ENCODE measurements at regions not wholly inside any gene's neighbourhood (a gene's known extent, or its start where the extent isn't known, plus 50 kb on each side); places are given as distances from the start of the nearest gene placed in this dataset.
A peak's percentile ranks its signal among the peaks of the same experiment; 100 is the strongest.

- intact Hi-C loops (cut with DNase I) = no loop called here
- H3K4me3 ChIP-seq (ENCODE audit: low read length in 3 of 3) = no peak overlapping the region
- no peaks in the 10 kb centered on the region for H3K36me3 ChIP-seq (ENCODE audit: control insufficient read depth in 2 of 3, insufficient read depth in 3 of 3, low read length in 3 of 3)
- no peak overlapping the region for H3K9ac ChIP-seq (ENCODE audit: low read length in 3 of 3)
- FAIRE-seq (no peak), DNase-seq (peak in 4 of 5 donors; percentile 37 to 75 (median 68))
- no peak for TF ChIP-seq CTCF (IDR thresholded peaks at IDR 0.05; ENCODE audit: borderline replicate concordance, extremely low read depth, insufficient read depth)
- H3K9me3 ChIP-seq (ENCODE audit: control insufficient read depth in 2 of 3, insufficient read depth in 1 of 3, low read length in 3 of 3) = no peaks in the 10 kb centered on the region
- H3K4me1 ChIP-seq (ENCODE audit: control insufficient read depth in 2 of 3, insufficient read depth in 2 of 3, low read depth in 1 of 3, low read length in 3 of 3) = peaks cover 0 to 7% (median 0%) of the 10 kb centered on the region in 3 donors
- H3K27ac ChIP-seq (ENCODE audit: low read depth in 2 of 2, low read length in 2 of 2) = no peak overlapping the region
- H3K27me3 ChIP-seq (ENCODE audit: control insufficient read depth, insufficient read depth, low read length) = no peaks in the 10 kb centered on the region
Measured at GRCh38 chr1:213724640-213725536, 262.9 kb upstream of the PROX1 start.

GRCh38 chr1:213727853-213728592, 259.8 kb upstream of the PROX1 start:
- Histone ChIP-seq H3K4me3 (ENCODE audit: low read length in 3 of 3) (no peak overlapping the region), H3K27me3 (ENCODE audit: control insufficient read depth, insufficient read depth, low read length) (no peaks in the 10 kb centered on the region), H3K27ac (ENCODE audit: low read depth in 2 of 2, low read length in 2 of 2) (no peak overlapping the region), H3K36me3 (ENCODE audit: control insufficient read depth in 2 of 3, insufficient read depth in 3 of 3, low read length in 3 of 3) (no peaks in the 10 kb centered on the region), H3K4me1 (ENCODE audit: control insufficient read depth in 2 of 3, insufficient read depth in 2 of 3, low read depth in 1 of 3, low read length in 3 of 3) (peaks cover 0 to 7% (median 0%) of the 10 kb centered on the region in 3 donors), H3K9me3 (ENCODE audit: control insufficient read depth in 2 of 3, insufficient read depth in 1 of 3, low read length in 3 of 3) (no peaks in the 10 kb centered on the region), H3K9ac (ENCODE audit: low read length in 3 of 3) (no peak overlapping the region)
- no peak for TF ChIP-seq CTCF (IDR thresholded peaks at IDR 0.05; ENCODE audit: borderline replicate concordance, extremely low read depth, insufficient read depth)
- DNase-seq (no peak), FAIRE-seq (no peak)
- intact Hi-C loops (cut with DNase I) = no loop called here

GRCh38 chr1:213728593-213729536, 258.9 kb upstream of the PROX1 start:
- no peak for TF ChIP-seq CTCF (IDR thresholded peaks at IDR 0.05; ENCODE audit: borderline replicate concordance, extremely low read depth, insufficient read depth)
- Histone ChIP-seq H3K4me1 (ENCODE audit: control insufficient read depth in 2 of 3, insufficient read depth in 2 of 3, low read depth in 1 of 3, low read length in 3 of 3) (peaks cover 0 to 7% (median 0%) of the 10 kb centered on the region in 3 donors), H3K27ac (ENCODE audit: low read depth in 2 of 2, low read length in 2 of 2) (no peak overlapping the region), H3K4me3 (ENCODE audit: low read length in 3 of 3) (no peak overlapping the region), H3K9ac (ENCODE audit: low read length in 3 of 3) (no peak overlapping the region), H3K36me3 (ENCODE audit: control insufficient read depth in 2 of 3, insufficient read depth in 3 of 3, low read length in 3 of 3) (no peaks in the 10 kb centered on the region), H3K27me3 (ENCODE audit: control insufficient read depth, insufficient read depth, low read length) (no peaks in the 10 kb centered on the region), H3K9me3 (ENCODE audit: control insufficient read depth in 2 of 3, insufficient read depth in 1 of 3, low read length in 3 of 3) (no peaks in the 10 kb centered on the region)
- no peak for FAIRE-seq
- DNase-seq = peak in 1 of 5 donors; percentile 7
- intact Hi-C loops (cut with DNase I) = no loop called here

All from kidney (tissue), 13 donors.